H9 (cell line): ENCODE measurements at regions not wholly inside any gene's neighbourhood (a gene's known extent, or its start where the extent isn't known, plus 50 kb on each side); places are given as distances from the start of the nearest gene placed in this dataset.

Experiments used
- DNase-seq: peaks from one replicate; pipeline ENCODE4 v3.0.0-alpha.2; 2017
- H2AFZ ChIP-seq: one replicate; pipeline ENCODE4 v1.6.1; 2013; ENCODE audit warnings: mild to moderate bottlenecking, low read length, control low read depth, moderate library complexity
- H2AK5ac ChIP-seq: 2 replicates; pipeline ENCODE4 v1.6.1; 2013; ENCODE audit warnings: low read length, control low read depth, mixed read lengths; ENCODE audit not compliant: insufficient read length
- H2BK120ac ChIP-seq: one replicate; pipeline ENCODE4 v1.6.1; 2013; ENCODE audit warnings: low read depth, mild to moderate bottlenecking, low read length, control low read depth, inconsistent platforms; ENCODE audit not compliant: poor library complexity, severe bottlenecking
- H2BK12ac ChIP-seq: 2 replicates; pipeline ENCODE4 v1.6.1; 2013; ENCODE audit warnings: low read length, control low read depth, mixed read lengths, low read depth; ENCODE audit not compliant: insufficient read length
- H2BK15ac ChIP-seq: 2 replicates; pipeline ENCODE4 v1.6.1; 2013; ENCODE audit warnings: low read depth, low read length, control low read depth
- H2BK20ac ChIP-seq: one replicate; pipeline ENCODE4 v1.6.1; 2013; ENCODE audit warnings: low read depth, mild to moderate bottlenecking, low read length, control low read depth, inconsistent platforms; ENCODE audit not compliant: poor library complexity, severe bottlenecking
- H2BK5ac ChIP-seq: 2 replicates; pipeline ENCODE4 v1.6.1; 2013; ENCODE audit warnings: low read length, control low read depth, mixed read lengths; ENCODE audit not compliant: insufficient read length
- H3K14ac ChIP-seq: 2 replicates; pipeline ENCODE4 v1.6.1; 2013; ENCODE audit warnings: low read length, control low read depth; ENCODE audit not compliant: insufficient read depth
- H3K18ac ChIP-seq: 2 replicates; pipeline ENCODE4 v1.6.1; 2013; ENCODE audit warnings: low read depth, mild to moderate bottlenecking, mixed read lengths, low read length, control low read depth; ENCODE audit not compliant: insufficient read length
- H3K23ac ChIP-seq: 2 replicates; pipeline ENCODE4 v1.6.1; 2013; ENCODE audit warnings: low read length, control low read depth, mixed read lengths, low read depth; ENCODE audit not compliant: insufficient read length
- H3K23me2 ChIP-seq: 2 replicates; pipeline ENCODE4 v1.6.1; 2013; ENCODE audit warnings: low read depth, mild to moderate bottlenecking, mixed read lengths, low read length, control low read depth; ENCODE audit not compliant: insufficient read length, poor library complexity, severe bottlenecking
- H3K27ac ChIP-seq: 2 replicates; pipeline ENCODE4 v1.5.1; 2013; ENCODE audit warnings: low read length, control low read depth, mixed read lengths, low read depth; ENCODE audit not compliant: insufficient read length
- H3K27me3 ChIP-seq: 2 replicates; pipeline ENCODE4 v1.6.1; 2013; ENCODE audit warnings: low read length, control low read depth, inconsistent platforms; ENCODE audit not compliant: insufficient read depth
- H3K4ac ChIP-seq: 2 replicates; pipeline ENCODE4 v1.6.1; 2013; ENCODE audit warnings: low read depth, mild to moderate bottlenecking, control low read depth, inconsistent platforms, low read length, moderate library complexity
- H3K4me1 ChIP-seq: 2 replicates; pipeline ENCODE4 v1.6.1; 2013; ENCODE audit warnings: low read length, control low read depth, inconsistent platforms; ENCODE audit not compliant: insufficient read depth
- H3K4me2 ChIP-seq: 2 replicates; pipeline ENCODE4 v1.6.1; 2013; ENCODE audit warnings: low read length, control low read depth, mixed read lengths; ENCODE audit not compliant: insufficient read length, insufficient read depth
- H3K56ac ChIP-seq: 2 replicates; pipeline ENCODE4 v1.6.1; 2013; ENCODE audit warnings: low read depth, mild to moderate bottlenecking, mixed read lengths, low read length, control low read depth; ENCODE audit not compliant: insufficient read length
- H3K79me1 ChIP-seq: 2 replicates; pipeline ENCODE4 v1.6.1; 2013; ENCODE audit warnings: low read depth, mild to moderate bottlenecking, moderate library complexity, low read length, control low read depth, inconsistent platforms; ENCODE audit not compliant: insufficient read depth, poor library complexity, severe bottlenecking
- H3K79me2 ChIP-seq: 2 replicates; pipeline ENCODE4 v1.6.1; 2013; ENCODE audit warnings: low read length, control low read depth, inconsistent platforms; ENCODE audit not compliant: insufficient read depth
- H3K9ac ChIP-seq: 2 replicates; pipeline ENCODE4 v1.6.1; 2013; ENCODE audit warnings: low read length, control low read depth, mixed read lengths; ENCODE audit not compliant: insufficient read length; ENCODE audit errors: extremely low read depth
- H3K9me3 ChIP-seq: one replicate; pipeline ENCODE4 v1.6.1; 2013; ENCODE audit warnings: low read depth, low read length, inconsistent platforms; ENCODE audit not compliant: control insufficient read depth
- H3T11ph ChIP-seq: one replicate; pipeline ENCODE4 v1.6.1; 2013; ENCODE audit warnings: mild to moderate bottlenecking, low read length, control low read depth, inconsistent platforms
- H4K20me1 ChIP-seq: one replicate; pipeline ENCODE4 v1.6.1; 2013; ENCODE audit not compliant: control insufficient read depth, insufficient read length, insufficient read depth
- H4K5ac ChIP-seq: 2 replicates; pipeline ENCODE4 v1.6.1; 2013; ENCODE audit warnings: low read depth, mild to moderate bottlenecking, mixed read lengths, low read length, control low read depth; ENCODE audit not compliant: insufficient read length
- H4K8ac ChIP-seq: replicated peaks from 2 replicates; pipeline ENCODE4 v1.6.1; 2013; ENCODE audit warnings: low read length, control low read depth, mixed read lengths, low read depth; ENCODE audit not compliant: insufficient read length
- H4K91ac ChIP-seq: 2 replicates; pipeline ENCODE4 v1.6.1; 2013; ENCODE audit warnings: low read depth, mild to moderate bottlenecking, moderate library complexity, mixed read lengths, low read length, control low read depth; ENCODE audit not compliant: insufficient read length
- H3K27ac Mint-ChIP-seq, 3 experiments: 2 replicates in 2 of 3; 3 replicates in 1 of 3; pipeline ENCODE4 v1.8.0; 2020 to 2021; ENCODE audit warnings: mixed read lengths in 3 of 3, mild to moderate bottlenecking in 1 of 3, moderate library complexity in 1 of 3
- H3K27me3 Mint-ChIP-seq: 2 replicates; pipeline ENCODE4 v1.8.0; 2021; ENCODE audit warnings: low read depth, mild to moderate bottlenecking, moderate library complexity, mixed read lengths
- H3K36me3 Mint-ChIP-seq, 3 experiments: 2 replicates in 2 of 3; 3 replicates in 1 of 3; pipeline ENCODE4 v1.8.0; 2020 to 2021; ENCODE audit warnings: low read depth in 3 of 3, mixed read lengths in 3 of 3; ENCODE audit not compliant: insufficient read depth in 1 of 3
- H3K4me1 Mint-ChIP-seq, 2 experiments: 2 replicates each; pipeline ENCODE4 v1.8.0; 2020; ENCODE audit warnings: mixed read lengths in 2 of 2
- H3K4me3 Mint-ChIP-seq, 2 experiments: 2 replicates in 1 of 2; 3 replicates in 1 of 2; pipeline ENCODE4 v1.8.0; 2020 to 2021; ENCODE audit warnings: mild to moderate bottlenecking in 2 of 2, mixed read lengths in 2 of 2, moderate library complexity in 1 of 2
- H3K9me3 Mint-ChIP-seq, 2 experiments: 2 replicates in 1 of 2; 3 replicates in 1 of 2; pipeline ENCODE4 v1.8.0; 2020; ENCODE audit warnings: mild to moderate bottlenecking in 2 of 2, mixed read lengths in 2 of 2, moderate library complexity in 1 of 2
- CTCF ChIP-seq: fragments of 200-600 bp; sonication (generic); conservative IDR thresholded peaks from 3 replicates; pipeline ENCODE4 v1.8.0; 2021; ENCODE audit warnings: antibody characterized with exemption, mild to moderate bottlenecking
- WGBS: extraction: QIAGEN DNeasy Blood & Tissue Kit; methylation state at CpG from one replicate; pipeline ENCODE4 v1.1.7; 2013; ENCODE audit warnings: missing lambda C conversion rate, low lambda C conversion rate, mixed read lengths; ENCODE audit not compliant: insufficient read length; ENCODE audit errors: extremely low coverage; 5-methylcytosine and 5-hydroxymethylcytosine counted together

GRCh38 chr13:40127925-40128324 lies 472.5 kb downstream of the COG6 start:
- Histone ChIP-seq H3K56ac (no peak overlapping the region), H2AFZ (no peak overlapping the region), H4K20me1 (no peaks in the 10 kb centered on the region), H3K27me3 (no peaks in the 10 kb centered on the region), H4K8ac (no peak overlapping the region), H4K5ac (no peak overlapping the region), H3K14ac (no peak overlapping the region), H3K18ac (no peak overlapping the region), H3K4ac (no peak overlapping the region), H2BK120ac (no peak overlapping the region), H2BK15ac (no peak overlapping the region), H2AK5ac (no peak overlapping the region), H3K23me2 (no peaks in the 10 kb centered on the region), H3K4me2 (no peak overlapping the region), H4K91ac (no peak overlapping the region), H3K27ac (no peak overlapping the region), H3K79me1 (no peaks in the 10 kb centered on the region), H3K4me1 (no peaks in the 10 kb centered on the region; the same call in 1 of the 2 replicates), H2BK20ac (no peak overlapping the region), H3K79me2 (no peaks in the 10 kb centered on the region), H3K9ac (no peak overlapping the region), H2BK5ac (no peak overlapping the region), H3T11ph (no peak overlapping the region), H3K9me3 (no peaks in the 10 kb centered on the region), H3K23ac (no peak overlapping the region), H2BK12ac (no peak overlapping the region)
- peaks cover 0 to 7% (median 4%) of the 10 kb centered on the region in 3 experiments; a peak in 4 of 7 replicates for H3K36me3 Mint-ChIP-seq
- H3K9me3 Mint-ChIP-seq: peaks cover 3 to 4% of the 10 kb centered on the region in 2 experiments; a peak in 4 of 5 replicates
- H3K27me3 Mint-ChIP-seq: no peaks in the 10 kb centered on the region
- no CpG with 5 or more reads among the region's 3 CpGs for WGBS
- H3K4me1 Mint-ChIP-seq: peaks cover 9 to 28% of the 10 kb centered on the region in 2 experiments
- H3K27ac Mint-ChIP-seq: peak overlapping the region in 1 of 3 experiments; percentile 24; a peak in 1 of 7 replicates
- H3K4me3 Mint-ChIP-seq: no peak overlapping the region
- no peak for DNase-seq
- no peak for TF ChIP-seq CTCF
